ENCODE measurements at regions not wholly inside any gene's neighbourhood (a gene's known extent, or its start where the extent isn't known, plus 50 kb on each side); places are given as distances from the start of the nearest gene placed in this dataset.
A peak's percentile ranks its signal among the peaks of the same experiment; 100 is the strongest.

GRCh38 chr2:120669121-120669952 is 66.3 kb upstream of the GLI2 start:
- TF ChIP-seq EZH2 (IDR thresholded peaks at IDR 0.05; ENCODE audit: low read length, missing control alignments) (no peak), CTCF (conservative IDR thresholded peaks at IDR 0.05 in 1 of 2, IDR thresholded peaks at IDR 0.05 in 1 of 2; ENCODE audit: low read depth in 1 of 2, low read length in 2 of 2) (peak; percentile 15 to 38)
